ENCODE measurements at regions not wholly inside any gene's neighbourhood (a gene's known extent, or its start where the extent isn't known, plus 50 kb on each side); places are given as distances from the start of the nearest gene placed in this dataset.

DNA sequence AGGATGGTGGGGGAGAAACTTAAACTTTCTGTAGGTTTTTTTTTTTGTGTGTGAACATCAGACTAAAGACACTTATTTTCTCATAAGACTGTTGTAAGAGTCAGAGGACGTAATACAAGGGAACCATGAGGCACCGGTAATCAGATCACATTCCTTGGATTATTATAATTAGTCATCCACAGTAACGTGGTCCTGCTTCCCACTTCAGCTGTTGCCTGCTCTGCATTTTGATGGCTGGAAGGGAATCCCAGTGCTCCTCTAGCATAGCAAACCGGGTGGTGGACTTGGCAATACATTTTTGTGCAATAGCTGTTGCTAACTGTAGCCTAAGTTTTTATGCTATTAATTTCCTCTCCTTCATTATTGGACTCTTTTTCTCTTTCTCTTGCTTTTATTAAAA is 294.8 kb downstream of the NR2F2 start:
- TF ChIP-seq, protein P1, sequence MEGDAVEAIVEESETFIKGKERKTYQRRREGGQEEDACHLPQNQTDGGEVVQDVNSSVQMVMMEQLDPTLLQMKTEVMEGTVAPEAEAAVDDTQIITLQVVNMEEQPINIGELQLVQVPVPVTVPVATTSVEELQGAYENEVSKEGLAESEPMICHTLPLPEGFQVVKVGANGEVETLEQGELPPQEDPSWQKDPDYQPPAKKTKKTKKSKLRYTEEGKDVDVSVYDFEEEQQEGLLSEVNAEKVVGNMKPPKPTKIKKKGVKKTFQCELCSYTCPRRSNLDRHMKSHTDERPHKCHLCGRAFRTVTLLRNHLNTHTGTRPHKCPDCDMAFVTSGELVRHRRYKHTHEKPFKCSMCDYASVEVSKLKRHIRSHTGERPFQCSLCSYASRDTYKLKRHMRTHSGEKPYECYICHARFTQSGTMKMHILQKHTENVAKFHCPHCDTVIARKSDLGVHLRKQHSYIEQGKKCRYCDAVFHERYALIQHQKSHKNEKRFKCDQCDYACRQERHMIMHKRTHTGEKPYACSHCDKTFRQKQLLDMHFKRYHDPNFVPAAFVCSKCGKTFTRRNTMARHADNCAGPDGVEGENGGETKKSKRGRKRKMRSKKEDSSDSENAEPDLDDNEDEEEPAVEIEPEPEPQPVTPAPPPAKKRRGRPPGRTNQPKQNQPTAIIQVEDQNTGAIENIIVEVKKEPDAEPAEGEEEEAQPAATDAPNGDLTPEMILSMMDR (optimal IDR thresholded peaks at IDR 0.05 in 1 of 3, IDR thresholded peaks at IDR 0.05 in 1 of 3, conservative IDR thresholded peaks at IDR 0.05 in 1 of 3; ENCODE audit: extremely low read depth in 1 of 3, insufficient read depth in 2 of 3, low read length in 3 of 3), result no peak
- TF ChIP-seq EZH2 (IDR thresholded peaks at IDR 0.05; ENCODE audit: low read length), result no peak
